ENCODE measurements at regions not wholly inside any gene's neighbourhood (a gene's known extent, or its start where the extent isn't known, plus 50 kb on each side); places are given as distances from the start of the nearest gene placed in this dataset.

GRCh38 chr21:28133116-28133515 is 859.6 kb downstream of the LTN1 start:
- no peak for TF ChIP-seq EZH2 (IDR thresholded peaks at IDR 0.05; ENCODE audit: insufficient read depth, low read length)
- TF ChIP-seq, protein P1, sequence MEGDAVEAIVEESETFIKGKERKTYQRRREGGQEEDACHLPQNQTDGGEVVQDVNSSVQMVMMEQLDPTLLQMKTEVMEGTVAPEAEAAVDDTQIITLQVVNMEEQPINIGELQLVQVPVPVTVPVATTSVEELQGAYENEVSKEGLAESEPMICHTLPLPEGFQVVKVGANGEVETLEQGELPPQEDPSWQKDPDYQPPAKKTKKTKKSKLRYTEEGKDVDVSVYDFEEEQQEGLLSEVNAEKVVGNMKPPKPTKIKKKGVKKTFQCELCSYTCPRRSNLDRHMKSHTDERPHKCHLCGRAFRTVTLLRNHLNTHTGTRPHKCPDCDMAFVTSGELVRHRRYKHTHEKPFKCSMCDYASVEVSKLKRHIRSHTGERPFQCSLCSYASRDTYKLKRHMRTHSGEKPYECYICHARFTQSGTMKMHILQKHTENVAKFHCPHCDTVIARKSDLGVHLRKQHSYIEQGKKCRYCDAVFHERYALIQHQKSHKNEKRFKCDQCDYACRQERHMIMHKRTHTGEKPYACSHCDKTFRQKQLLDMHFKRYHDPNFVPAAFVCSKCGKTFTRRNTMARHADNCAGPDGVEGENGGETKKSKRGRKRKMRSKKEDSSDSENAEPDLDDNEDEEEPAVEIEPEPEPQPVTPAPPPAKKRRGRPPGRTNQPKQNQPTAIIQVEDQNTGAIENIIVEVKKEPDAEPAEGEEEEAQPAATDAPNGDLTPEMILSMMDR (IDR thresholded peaks at IDR 0.05; ENCODE audit: insufficient read depth, low read depth, low read length), result no peak
